ENCODE measurements at regions not wholly inside any gene's neighbourhood (a gene's known extent, or its start where the extent isn't known, plus 50 kb on each side); places are given as distances from the start of the nearest gene placed in this dataset.

- Histone ChIP-seq H3K4me3 (ENCODE audit: low read length) (no peak overlapping the region), H3K9me3 (ENCODE audit: control insufficient read depth, low read length) (no peaks in the 10 kb centered on the region), H3K9ac (ENCODE audit: low read length) (no peak overlapping the region), H3K36me3 (ENCODE audit: control insufficient read depth, insufficient read depth, low read length) (no peaks in the 10 kb centered on the region), H3K4me1 (ENCODE audit: control insufficient read depth, insufficient read depth, low read length) (peaks cover 6% of the 10 kb centered on the region), H3K27me3 (ENCODE audit: control insufficient read depth, insufficient read depth, low read length) (peaks cover 6% of the 10 kb centered on the region)
Observed at GRCh38 chr7:4631380-4632179, 50.5 kb upstream of the FOXK1 start.

Measured in mucosa of stomach (tissue), 1 donor.